Pulmonary artery endothelial cell (primary cell): ENCODE measurements at regions not wholly inside any gene's neighbourhood (a gene's known extent, or its start where the extent isn't known, plus 50 kb on each side); places are given as distances from the start of the nearest gene placed in this dataset.

Experiments
- DNase-seq: peaks from one replicate; pipeline ENCODE4 v3.0.0-alpha.2; 2011; ENCODE audit warnings: low read depth, low spot score

- DNase-seq: no peak
Measured at GRCh38 chr4:32374206-32374605, 1654.0 kb downstream of the PCDH7 start.

- no peak for DNase-seq
Measured at GRCh38 chr4:32393806-32394205, 1673.6 kb downstream of the PCDH7 start.

- DNase-seq: no peak
Measured at GRCh38 chr4:32394255-32394654, 1674.1 kb downstream of the PCDH7 start.

GRCh38 chr4:32396507-32397070, 1676.4 kb downstream of the PCDH7 start:
- DNase-seq: no peak

GRCh38 chr4:32400870-32401269, 1680.7 kb downstream of the PCDH7 start:
- DNase-seq: no peak

GRCh38 chr4:32417113-32417704, 1697.0 kb downstream of the PCDH7 start:
- DNase-seq: no peak

- DNase-seq: no peak
Measured at GRCh38 chr4:32423267-32423666, 1703.1 kb downstream of the PCDH7 start.

GRCh38 chr4:32425243-32425642, 1705.1 kb downstream of the PCDH7 start:
- DNase-seq: no peak

- no peak for DNase-seq
Measured at GRCh38 chr4:32427566-32427965, 1707.4 kb downstream of the PCDH7 start.

- no peak for DNase-seq
Measured at GRCh38 chr4:32429151-32429550, 1709.0 kb downstream of the PCDH7 start.

- no peak for DNase-seq
Measured at GRCh38 chr4:32435308-32435707, 1715.1 kb downstream of the PCDH7 start.

- DNase-seq: no peak
Measured at GRCh38 chr4:32436816-32437215, 1716.6 kb downstream of the PCDH7 start.

- no peak for DNase-seq
Measured at GRCh38 chr4:32440391-32440790, 1720.2 kb downstream of the PCDH7 start.

- no peak for DNase-seq
Measured at GRCh38 chr4:32454482-32454881, 1734.3 kb downstream of the PCDH7 start.

- no peak for DNase-seq
Measured at GRCh38 chr4:32455231-32455630, 1735.1 kb downstream of the PCDH7 start.

- DNase-seq: no peak
Measured at GRCh38 chr4:32460972-32461371, 1740.8 kb downstream of the PCDH7 start.

GRCh38 chr4:32462944-32463343, 1742.8 kb downstream of the PCDH7 start:
- no peak for DNase-seq

- no peak for DNase-seq
Measured at GRCh38 chr4:32470087-32470585, 1750.0 kb downstream of the PCDH7 start.

- DNase-seq: no peak
Measured at GRCh38 chr4:32472918-32473317, 1752.7 kb downstream of the PCDH7 start.

GRCh38 chr4:32475710-32476109, 1755.5 kb downstream of the PCDH7 start:
- no peak for DNase-seq

- no peak for DNase-seq
Measured at GRCh38 chr4:32477518-32477917, 1757.3 kb downstream of the PCDH7 start.

- DNase-seq: no peak
Measured at GRCh38 chr4:32485956-32486355, 1765.8 kb downstream of the PCDH7 start.

- DNase-seq: no peak
Measured at GRCh38 chr4:32488690-32489089, 1768.5 kb downstream of the PCDH7 start.
